NOMO-1 treated with DMSO at 0.1 percent for 48 hours (cell line): ENCODE measurements at regions not wholly inside any gene's neighbourhood (a gene's known extent, or its start where the extent isn't known, plus 50 kb on each side); places are given as distances from the start of the nearest gene placed in this dataset.

Experiments
- DNase-seq: peaks from one replicate; lab custom pipeline; 2025; ENCODE audit not compliant: unreplicated experiment; lab: John Stamatoyannopoulos, UW

GRCh38 chr9:16193066-16193465 lies 640.2 kb downstream of the CCDC171 start:
- no peak for DNase-seq

- no peak for DNase-seq
These were observed 643.4 kb downstream of the CCDC171 start for GRCh38 chr9:16196206-16196605.

- no peak for DNase-seq
These were observed 644.9 kb downstream of the CCDC171 start for GRCh38 chr9:16197578-16198370.

GRCh38 chr9:16198996-16199395 lies 646.2 kb downstream of the CCDC171 start:
- DNase-seq = no peak

- DNase-seq = no peak
These were observed 649.4 kb downstream of the CCDC171 start for GRCh38 chr9:16202221-16202620.

GRCh38 chr9:16202914-16203728 lies 650.3 kb downstream of the CCDC171 start:
- no peak for DNase-seq

GRCh38 chr9:16203729-16204573 lies 651.1 kb downstream of the CCDC171 start:
- DNase-seq = no peak

GRCh38 chr9:16205455-16205854 lies 652.6 kb downstream of the CCDC171 start:
- no peak for DNase-seq

- no peak for DNase-seq
These were observed 653.7 kb downstream of the CCDC171 start for GRCh38 chr9:16206518-16206917.

- DNase-seq = no peak
These were observed 654.3 kb downstream of the CCDC171 start for GRCh38 chr9:16207161-16207560.

- no peak for DNase-seq
These were observed 657.6 kb downstream of the CCDC171 start for GRCh38 chr9:16210440-16210839.

GRCh38 chr9:16211946-16212345 lies 658.5 kb downstream of the BNC2 start:
- DNase-seq = no peak

GRCh38 chr9:16213781-16214515 lies 656.5 kb downstream of the BNC2 start:
- no peak for DNase-seq

GRCh38 chr9:16214677-16215352 lies 655.7 kb downstream of the BNC2 start:
- DNase-seq = no peak

GRCh38 chr9:16215353-16215680 lies 655.2 kb downstream of the BNC2 start:
- no peak for DNase-seq

GRCh38 chr9:16217943-16218701 lies 652.3 kb downstream of the BNC2 start:
- DNase-seq = no peak

- DNase-seq = no peak
These were observed 649.1 kb downstream of the BNC2 start for GRCh38 chr9:16221366-16221765.

- DNase-seq = no peak
These were observed 648.5 kb downstream of the BNC2 start for GRCh38 chr9:16221822-16222547.
